GM21360 (cell line): ENCODE measurements at regions not wholly inside any gene's neighbourhood (a gene's known extent, or its start where the extent isn't known, plus 50 kb on each side); places are given as distances from the start of the nearest gene placed in this dataset.

Experiments used
- ATAC-seq: cut with Tn5 transposase; IDR thresholded peaks from one replicate; pipeline ENCODE4 v1.9.1; 2021; ENCODE audit warnings: mild to moderate bottlenecking, moderate library complexity; ENCODE audit not compliant: unreplicated experiment

GRCh38 chr17:14910916-14911315, 354.2 kb downstream of the PMP22 start:
- no peak for ATAC-seq

GRCh38 chr17:14904386-14904785, 360.7 kb downstream of the PMP22 start:
- ATAC-seq = no peak

GRCh38 chr17:14903854-14904253, 361.3 kb downstream of the PMP22 start:
- no peak for ATAC-seq

GRCh38 chr17:14902803-14903202, 362.3 kb downstream of the PMP22 start:
- no peak for ATAC-seq

- no peak for ATAC-seq
Observed at GRCh38 chr17:14902297-14902696, 362.8 kb downstream of the PMP22 start.

- no peak for ATAC-seq
Observed at GRCh38 chr17:14901376-14901775, 363.8 kb downstream of the PMP22 start.

- ATAC-seq = no peak
Observed at GRCh38 chr17:14886200-14886739, 378.9 kb downstream of the PMP22 start.

- no peak for ATAC-seq
Observed at GRCh38 chr17:14882131-14882530, 383.0 kb downstream of the PMP22 start.

GRCh38 chr17:14875557-14876412, 389.3 kb downstream of the PMP22 start:
- ATAC-seq = no peak

GRCh38 chr17:14873996-14874395, 391.1 kb downstream of the PMP22 start:
- ATAC-seq = no peak

GRCh38 chr17:14873540-14873939, 391.6 kb downstream of the PMP22 start:
- no peak for ATAC-seq

- no peak for ATAC-seq
Observed at GRCh38 chr17:14871921-14872320, 393.2 kb downstream of the PMP22 start.

- ATAC-seq = no peak
Observed at GRCh38 chr17:14866266-14866665, 398.9 kb downstream of the PMP22 start.

- no peak for ATAC-seq
Observed at GRCh38 chr17:14864127-14864526, 401.0 kb downstream of the PMP22 start.

- ATAC-seq = no peak
Observed at GRCh38 chr17:14859542-14859941, 405.6 kb downstream of the PMP22 start.

GRCh38 chr17:14856176-14856575, 408.9 kb downstream of the PMP22 start:
- no peak for ATAC-seq

GRCh38 chr17:14854691-14855090, 410.4 kb downstream of the PMP22 start:
- no peak for ATAC-seq

- ATAC-seq = no peak
Observed at GRCh38 chr17:14845591-14846281, 419.4 kb downstream of the PMP22 start.

GRCh38 chr17:14843086-14843795, 421.9 kb downstream of the PMP22 start:
- no peak for ATAC-seq

GRCh38 chr17:14840616-14841231, 424.4 kb downstream of the PMP22 start:
- ATAC-seq = no peak

GRCh38 chr17:14838567-14838966, 426.6 kb downstream of the PMP22 start:
- no peak for ATAC-seq
